GM19372 (cell line): ENCODE measurements at regions not wholly inside any gene's neighbourhood (a gene's known extent, or its start where the extent isn't known, plus 50 kb on each side); places are given as distances from the start of the nearest gene placed in this dataset.
"Not testable (repeated sequence)": the region's sequence is repeated elsewhere in the genome, so short reads cannot be mapped to it uniquely, and the experiment has no call there.

Experiments
- ATAC-seq: cut with Tn5 transposase; IDR thresholded peaks from one replicate; pipeline ENCODE4 v1.9.1; 2021; ENCODE audit warnings: mild to moderate bottlenecking, low read depth, moderate library complexity; ENCODE audit not compliant: unreplicated experiment

GRCh38 chr1:65657609-65658008, 135.1 kb upstream of the PDE4B start:
- not testable (repeated sequence) for ATAC-seq

GRCh38 chr1:65658122-65658521, 134.6 kb upstream of the PDE4B start:
- ATAC-seq: no peak

- ATAC-seq: no peak
Measured at GRCh38 chr1:65668368-65668767, 124.3 kb upstream of the PDE4B start.

DNA sequence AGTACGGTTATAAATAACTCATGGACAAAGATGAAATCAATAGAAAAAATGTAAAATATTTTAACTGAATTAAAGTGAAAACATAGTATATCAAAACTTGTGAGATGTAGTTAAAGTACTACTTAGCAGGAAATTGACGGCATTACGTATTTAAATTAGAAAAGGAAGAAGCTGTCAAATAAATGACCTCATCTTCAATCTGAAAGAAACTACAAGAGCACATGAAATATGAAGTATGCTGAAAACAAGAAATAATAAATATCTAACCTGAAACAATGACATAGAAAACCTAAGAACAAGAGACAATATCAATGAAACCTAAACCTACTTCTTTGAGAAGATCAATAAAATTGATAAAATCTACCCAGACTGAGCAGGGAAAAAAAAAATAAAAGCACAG, 122.2 kb upstream of the PDE4B start:
- ATAC-seq: no peak

DNA sequence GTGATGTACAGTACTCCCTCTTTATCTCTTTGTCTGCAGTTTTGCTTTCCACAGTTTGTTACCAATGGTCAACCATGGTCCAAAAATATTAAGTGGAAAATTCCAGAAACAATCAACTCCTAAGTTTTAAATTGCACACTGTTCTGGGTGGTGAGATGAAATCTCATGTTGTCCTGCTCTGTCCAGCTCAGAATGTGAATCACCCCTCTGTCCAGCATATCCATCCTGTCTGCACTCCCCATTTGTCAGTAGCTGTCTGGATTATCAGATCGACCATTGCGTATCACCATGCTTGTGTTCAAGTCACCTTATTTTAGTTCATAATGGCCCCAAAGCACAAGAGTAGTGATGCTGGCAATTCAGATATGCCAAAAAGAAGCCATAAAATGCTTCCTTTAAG, 118.2 kb upstream of the PDE4B start:
- no peak for ATAC-seq

- no peak for ATAC-seq
Measured at GRCh38 chr1:65679773-65680172, 112.9 kb upstream of the PDE4B start.

- no peak for ATAC-seq
Measured at GRCh38 chr1:65681096-65681495, 111.6 kb upstream of the PDE4B start.

- peak; percentile 86 for ATAC-seq
Measured at GRCh38 chr1:65687428-65688214, 105.1 kb upstream of the PDE4B start.

- ATAC-seq: no peak
Measured at GRCh38 chr1:65688215-65688566, 104.5 kb upstream of the PDE4B start.

- ATAC-seq: no peak
Measured at GRCh38 chr1:65688848-65689247, 103.8 kb upstream of the PDE4B start.

- no peak for ATAC-seq
Measured at GRCh38 chr1:65691152-65691900, 101.4 kb upstream of the PDE4B start.

DNA sequence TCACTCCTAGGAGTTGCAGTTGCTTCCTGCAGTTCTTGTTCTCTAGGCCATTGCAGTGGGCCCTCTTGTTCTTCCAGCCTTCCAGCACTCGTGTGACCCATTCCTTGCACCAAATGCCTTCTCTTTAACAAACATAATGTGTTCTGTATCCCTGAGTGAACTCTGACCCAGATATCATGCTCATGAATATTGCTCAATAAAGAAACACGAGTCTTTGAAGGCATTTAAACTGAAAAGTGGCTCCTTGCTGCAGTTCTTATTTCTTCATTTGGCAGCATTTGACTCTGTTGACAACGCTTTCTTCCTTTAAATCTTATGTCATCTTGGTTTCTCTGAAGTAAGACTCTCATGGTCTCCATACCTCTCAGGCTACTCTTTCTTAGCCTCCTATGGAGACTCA, 100.7 kb upstream of the PDE4B start:
- ATAC-seq: no peak

DNA sequence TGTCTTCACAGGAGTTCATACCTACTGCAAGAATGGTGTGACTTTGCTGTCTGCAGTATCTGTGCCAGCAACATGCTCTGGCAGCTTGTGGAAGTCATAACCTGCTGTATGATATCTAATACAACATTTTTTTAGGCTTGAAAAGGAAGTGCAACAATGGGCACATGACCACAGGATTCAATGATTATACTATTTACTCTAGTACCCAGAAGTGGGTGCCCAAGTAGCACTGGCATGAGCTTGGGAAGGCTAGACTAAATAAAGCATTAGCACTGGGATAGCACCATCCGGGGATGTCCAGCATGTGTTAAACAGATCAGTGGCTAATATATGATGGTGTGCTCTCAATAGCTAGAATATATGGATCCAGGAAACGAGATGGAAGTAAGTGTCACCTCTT, 98.6 kb upstream of the PDE4B start:
- no peak for ATAC-seq

GRCh38 chr1:65694933-65695332, 97.8 kb upstream of the PDE4B start:
- no peak for ATAC-seq

DNA sequence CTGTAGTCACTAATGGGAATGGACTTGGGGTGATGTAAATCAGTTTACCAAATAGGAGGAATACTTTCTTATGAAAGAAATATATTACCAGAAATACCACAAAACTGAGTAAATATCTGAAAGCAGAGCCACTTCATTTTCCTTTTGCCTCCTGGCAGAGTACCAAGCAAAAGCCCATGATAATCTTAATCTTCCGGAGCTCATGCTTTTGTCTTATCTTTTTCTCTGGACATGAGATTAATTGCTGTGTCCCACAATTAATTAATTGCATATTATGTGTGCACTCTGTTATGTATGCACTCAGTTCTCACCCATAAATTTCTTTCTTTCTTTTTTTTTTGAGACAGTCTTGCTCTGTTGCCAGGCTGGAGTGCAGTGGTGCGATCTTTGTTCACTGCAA, 94.1 kb upstream of the PDE4B start:
- ATAC-seq: no peak

DNA sequence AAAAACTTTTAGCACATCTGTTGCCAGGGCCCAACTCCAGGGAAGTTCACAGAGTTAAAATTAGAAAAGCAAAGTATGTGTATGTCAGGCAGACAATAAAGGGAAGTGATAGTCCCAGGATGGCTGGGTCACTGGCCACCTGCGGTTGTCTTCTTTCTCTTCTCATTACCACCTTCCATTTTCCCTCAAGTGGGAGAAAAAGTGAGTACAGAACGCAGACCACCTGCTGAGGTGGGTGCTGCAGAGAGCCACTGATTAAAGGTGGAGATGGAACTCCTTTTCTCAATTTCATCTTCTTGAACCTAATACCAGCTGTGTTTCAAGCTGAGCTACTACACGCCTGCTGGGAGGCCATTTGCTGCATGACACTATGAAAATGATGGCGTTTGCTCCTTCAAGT, 88.8 kb upstream of the PDE4B start:
- ATAC-seq: no peak

- no peak for ATAC-seq
Measured at GRCh38 chr1:65704318-65704717, 88.4 kb upstream of the PDE4B start.

- ATAC-seq: no peak
Measured at GRCh38 chr1:65717815-65718454, 74.8 kb upstream of the PDE4B start.

DNA sequence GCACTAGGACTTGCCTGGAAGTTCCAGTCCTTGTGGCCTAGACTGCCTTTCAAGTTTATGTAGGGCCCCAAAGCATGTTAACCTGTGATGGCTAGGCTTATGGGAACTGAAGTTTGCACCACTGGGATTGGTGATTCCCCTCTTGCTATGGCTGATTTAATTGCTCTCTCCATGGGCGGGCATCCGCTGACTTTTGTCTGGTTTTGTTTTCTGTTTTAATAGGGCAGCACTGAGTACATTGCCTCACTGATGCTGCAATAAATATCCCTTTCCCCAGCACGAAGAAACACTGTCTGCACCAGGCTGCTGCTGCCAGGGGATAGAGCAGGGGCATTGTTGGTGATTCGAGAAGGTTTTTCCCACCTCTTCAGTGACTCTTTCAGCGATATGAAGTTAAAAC, 73.3 kb upstream of the PDE4B start:
- ATAC-seq: no peak

DNA sequence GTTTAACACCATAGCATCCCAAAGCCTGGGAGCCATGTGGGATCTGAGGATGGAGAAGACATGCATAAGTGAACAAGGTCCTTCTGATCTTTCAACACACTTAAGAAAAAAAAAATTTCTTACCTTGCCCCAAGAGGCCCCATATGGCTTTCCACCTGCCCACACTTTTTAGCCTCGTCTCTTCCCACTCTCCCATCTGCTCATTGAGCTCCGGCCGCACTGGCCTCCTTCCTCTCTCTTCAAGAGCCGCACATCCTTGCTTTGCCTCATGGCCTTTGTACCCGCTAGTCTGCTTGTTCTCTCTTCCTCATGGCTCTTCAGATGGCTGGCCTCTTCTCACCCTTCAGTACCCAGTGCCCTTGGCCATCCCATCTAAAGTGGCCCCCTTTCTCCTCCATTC, 70.2 kb upstream of the PDE4B start:
- no peak for ATAC-seq

- ATAC-seq: no peak
Measured at GRCh38 chr1:65724151-65724550, 68.5 kb upstream of the PDE4B start.

DNA sequence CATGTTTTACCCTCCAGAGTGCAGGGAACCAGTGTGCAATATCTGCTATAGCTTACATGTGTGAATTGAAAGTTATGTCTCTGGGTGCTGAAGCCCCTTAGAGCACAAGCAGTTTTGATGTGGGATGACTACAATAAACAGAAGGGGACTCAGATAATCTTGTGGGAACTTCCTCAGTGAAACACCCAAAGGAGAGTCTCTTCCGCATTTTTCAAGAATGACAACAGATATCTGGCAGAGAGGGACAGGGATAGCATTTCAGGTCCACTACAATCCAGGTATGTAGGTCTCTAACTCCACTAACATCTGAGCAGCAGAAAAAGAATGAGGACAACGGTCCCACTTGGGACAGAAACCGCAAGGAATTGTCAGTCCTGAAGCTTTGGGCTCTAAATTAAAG, 67.6 kb upstream of the PDE4B start:
- ATAC-seq: no peak
